DOHH2 (cell line): ENCODE measurements at regions not wholly inside any gene's neighbourhood (a gene's known extent, or its start where the extent isn't known, plus 50 kb on each side); places are given as distances from the start of the nearest gene placed in this dataset.

Experiments used
- H3F3A ChIP-seq: fragments of 200-600 bp; sonication (generic), shearing (Covaris generic); 2 replicates; pipeline ENCODE4 v1.6.0; 2016; ENCODE audit warnings: antibody characterized with exemption, mild to moderate bottlenecking; ENCODE audit not compliant: control insufficient read depth, insufficient read depth
- H3K27ac ChIP-seq: fragments of 200-600 bp; sonication (generic); 2 replicates; pipeline ENCODE4 v1.5.1; 2014; ENCODE audit warnings: low read depth, mild to moderate bottlenecking, low read length, moderate library complexity
- H3K27me3 ChIP-seq: fragments of 200-600 bp; sonication (generic); 2 replicates; pipeline ENCODE4 v1.6.1; 2014; ENCODE audit warnings: mild to moderate bottlenecking, low read length, mixed read lengths; ENCODE audit not compliant: control insufficient read depth
- H3K36me3 ChIP-seq: fragments of 200-600 bp; sonication (generic); 2 replicates; pipeline ENCODE4 v1.6.1; 2014; ENCODE audit warnings: mild to moderate bottlenecking, low read length, moderate library complexity, mixed read lengths; ENCODE audit not compliant: control insufficient read depth
- H3K4me1 ChIP-seq: fragments of 200-600 bp; sonication (generic); 2 replicates; pipeline ENCODE4 v1.6.1; 2014; ENCODE audit warnings: mild to moderate bottlenecking, low read length, mixed read lengths; ENCODE audit not compliant: control insufficient read depth
- H3K4me2 ChIP-seq: fragments of 200-600 bp; sonication (generic); 2 replicates; pipeline ENCODE4 v1.6.0; 2014; ENCODE audit warnings: mild to moderate bottlenecking, low read length, moderate library complexity
- H3K4me3 ChIP-seq: fragments of 200-600 bp; sonication (generic); 2 replicates; pipeline ENCODE4 v1.5.1; 2014; ENCODE audit warnings: mild to moderate bottlenecking, low read length, mixed read lengths
- H3K79me2 ChIP-seq: fragments of 200-600 bp; sonication (generic); 2 replicates; pipeline ENCODE4 v1.6.1; 2014; ENCODE audit warnings: mild to moderate bottlenecking, low read length, mixed read lengths; ENCODE audit not compliant: control insufficient read depth
- H3K9me2 ChIP-seq: fragments of 200-600 bp; sonication (generic); replicated peaks from 2 replicates; pipeline ENCODE4 v1.6.1; 2014; ENCODE audit warnings: mild to moderate bottlenecking, low read length, mixed read lengths; ENCODE audit not compliant: control insufficient read depth
- H3K9me3 ChIP-seq: fragments of 200-600 bp; sonication (generic); 2 replicates; pipeline ENCODE4 v1.6.1; 2014; ENCODE audit warnings: antibody characterized with exemption, low read length, mixed read lengths; ENCODE audit not compliant: control insufficient read depth, insufficient read depth
- H4K20me1 ChIP-seq: fragments of 200-600 bp; sonication (generic); 2 replicates; pipeline ENCODE4 v1.6.0; 2014; ENCODE audit warnings: low read depth, mild to moderate bottlenecking, antibody characterized with exemption, low read length, moderate library complexity; ENCODE audit not compliant: control insufficient read depth, insufficient read depth
- CTCF ChIP-seq: fragments of 200-600 bp; sonication (generic); IDR thresholded peaks from one replicate; pipeline ENCODE4 v1.5.1; 2014; ENCODE audit warnings: antibody characterized with exemption, mild to moderate bottlenecking, low read depth, low read length; ENCODE audit not compliant: poor library complexity, severe bottlenecking
- EZH2phosphoT487 ChIP-seq: fragments of 200-600 bp; sonication (generic); IDR thresholded peaks from 2 replicates; pipeline ENCODE4 v1.6.1; 2017; ENCODE audit warnings: borderline replicate concordance, mild to moderate bottlenecking, antibody characterized with exemption, low read length, moderate library complexity, mixed read lengths

GRCh38 chr15:29382862-29383261 lies 113.2 kb upstream of the NSMCE3 start:
- Histone ChIP-seq H3K4me3 (no peak overlapping the region), H3K9me3 (no peaks in the 10 kb centered on the region), H3K27ac (no peak overlapping the region), H4K20me1 (no peaks in the 10 kb centered on the region), H3K27me3 (no peaks in the 10 kb centered on the region), H3F3A (no peaks in the 10 kb centered on the region), H3K9me2 (no peaks in the 10 kb centered on the region), H3K4me2 (no peak overlapping the region), H3K4me1 (no peaks in the 10 kb centered on the region), H3K79me2 (no peaks in the 10 kb centered on the region), H3K36me3 (no peaks in the 10 kb centered on the region)
- TF ChIP-seq EZH2phosphoT487 (no peak), CTCF (no peak)

GRCh38 chr15:29380466-29380865 lies 110.8 kb upstream of the NSMCE3 start:
- no peaks in the 10 kb centered on the region for H3K9me3 ChIP-seq
- H3K9me2 ChIP-seq = no peaks in the 10 kb centered on the region
- H3K27ac ChIP-seq = no peak overlapping the region
- H3K4me1 ChIP-seq = no peaks in the 10 kb centered on the region
- no peak overlapping the region for H3K4me3 ChIP-seq
- H3K4me2 ChIP-seq = no peak overlapping the region
- H3K79me2 ChIP-seq = no peaks in the 10 kb centered on the region
- no peaks in the 10 kb centered on the region for H3K27me3 ChIP-seq
- TF ChIP-seq CTCF (no peak), EZH2phosphoT487 (no peak)
- H4K20me1 ChIP-seq = no peaks in the 10 kb centered on the region
- no peaks in the 10 kb centered on the region for H3F3A ChIP-seq
- no peaks in the 10 kb centered on the region for H3K36me3 ChIP-seq

- no peak overlapping the region for H3K4me3 ChIP-seq
- no peaks in the 10 kb centered on the region for H3K9me2 ChIP-seq
- TF ChIP-seq EZH2phosphoT487 (no peak), CTCF (no peak)
- no peaks in the 10 kb centered on the region for H3K4me1 ChIP-seq
- no peak overlapping the region for H3K27ac ChIP-seq
- no peaks in the 10 kb centered on the region for H3K36me3 ChIP-seq
- no peaks in the 10 kb centered on the region for H3F3A ChIP-seq
- H3K79me2 ChIP-seq = no peaks in the 10 kb centered on the region
- H4K20me1 ChIP-seq = no peaks in the 10 kb centered on the region
- H3K9me3 ChIP-seq = no peaks in the 10 kb centered on the region
- no peak overlapping the region for H3K4me2 ChIP-seq
- H3K27me3 ChIP-seq = no peaks in the 10 kb centered on the region
Observed at GRCh38 chr15:29379647-29380046, 110.0 kb upstream of the NSMCE3 start.

GRCh38 chr15:29377161-29377560 lies 107.5 kb upstream of the NSMCE3 start:
- H3K79me2 ChIP-seq = no peaks in the 10 kb centered on the region
- no peaks in the 10 kb centered on the region for H4K20me1 ChIP-seq
- H3K4me1 ChIP-seq = no peaks in the 10 kb centered on the region
- H3K4me2 ChIP-seq = no peak overlapping the region
- no peaks in the 10 kb centered on the region for H3K9me2 ChIP-seq
- TF ChIP-seq CTCF = no peak
- TF ChIP-seq EZH2phosphoT487 = no peak
- no peaks in the 10 kb centered on the region for H3F3A ChIP-seq
- no peak overlapping the region for H3K4me3 ChIP-seq
- no peaks in the 10 kb centered on the region for H3K9me3 ChIP-seq
- H3K36me3 ChIP-seq = no peaks in the 10 kb centered on the region
- H3K27ac ChIP-seq = no peak overlapping the region
- no peaks in the 10 kb centered on the region for H3K27me3 ChIP-seq
